Right atrium auricular region (tissue), 2 donors: ENCODE measurements at regions not wholly inside any gene's neighbourhood (a gene's known extent, or its start where the extent isn't known, plus 50 kb on each side); places are given as distances from the start of the nearest gene placed in this dataset.

Experiments
- DNase-seq: peaks from one replicate; pipeline ENCODE4 v3.0.0-alpha.2; 2019; ENCODE audit warnings: low spot score
- H3K27ac ChIP-seq, 2 donors: fragments of 200-600 bp; sonication (generic); 1 replicate in 1 of 2; 2 replicates in 1 of 2; pipeline ENCODE4 v1.5.1; 2016 to 2019
- H3K27me3 ChIP-seq, 2 donors: fragments of 200-600 bp; sonication (generic); one replicate each; pipeline versions ENCODE4 v1.5.1 to v1.6.0; 2017 to 2019
- H3K36me3 ChIP-seq: fragments of 200-600 bp; sonication (generic); one replicate; pipeline ENCODE4 v1.5.1; 2016
- H3K4me1 ChIP-seq, 2 donors: fragments of 200-600 bp; sonication (generic); one replicate each; pipeline versions ENCODE4 v1.5.1 to v1.6.0; 2017 to 2019
- H3K4me3 ChIP-seq, 2 donors: fragments of 200-600 bp; sonication (generic); 1 replicate in 1 of 2; 2 replicates in 1 of 2; pipeline ENCODE4 v1.5.1; 2017 to 2019; ENCODE audit warnings: mild to moderate bottlenecking in 1 of 2, moderate library complexity in 1 of 2
- H3K9me3 ChIP-seq, 2 donors: fragments of 200-600 bp; sonication (generic); one replicate each; pipeline ENCODE4 v1.5.1; 2019
- TF ChIP-seq, protein P1 (sequence below), 2 donors: fragments of 200-600 bp; sonication (generic); IDR thresholded peaks; one replicate each; pipeline ENCODE4 v1.5.1; 2019; ENCODE audit warnings: antibody characterized with exemption in 2 of 2

DNA sequence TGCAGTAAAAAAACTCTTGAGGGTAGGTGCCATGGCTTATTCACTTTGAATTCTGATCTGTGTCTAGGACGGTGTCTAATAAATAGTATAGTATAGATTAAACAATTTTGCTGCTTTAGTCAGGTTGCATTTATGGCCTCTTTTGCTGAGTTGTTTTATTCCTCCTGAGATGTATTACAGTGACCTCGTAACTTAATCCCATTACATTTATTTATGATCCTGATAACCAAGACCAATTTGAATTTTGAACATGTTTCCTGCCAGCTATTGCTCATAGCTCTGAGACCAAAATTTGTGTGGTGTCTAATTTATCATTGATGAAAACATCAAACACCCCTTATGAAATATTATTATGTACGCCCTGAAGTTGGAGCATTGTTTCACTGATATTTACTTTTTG lies 381.9 kb upstream of the SEMA3C start:
- no peak overlapping the region for H3K4me3 ChIP-seq
- DNase-seq: no peak
- TF ChIP-seq, protein P1, sequence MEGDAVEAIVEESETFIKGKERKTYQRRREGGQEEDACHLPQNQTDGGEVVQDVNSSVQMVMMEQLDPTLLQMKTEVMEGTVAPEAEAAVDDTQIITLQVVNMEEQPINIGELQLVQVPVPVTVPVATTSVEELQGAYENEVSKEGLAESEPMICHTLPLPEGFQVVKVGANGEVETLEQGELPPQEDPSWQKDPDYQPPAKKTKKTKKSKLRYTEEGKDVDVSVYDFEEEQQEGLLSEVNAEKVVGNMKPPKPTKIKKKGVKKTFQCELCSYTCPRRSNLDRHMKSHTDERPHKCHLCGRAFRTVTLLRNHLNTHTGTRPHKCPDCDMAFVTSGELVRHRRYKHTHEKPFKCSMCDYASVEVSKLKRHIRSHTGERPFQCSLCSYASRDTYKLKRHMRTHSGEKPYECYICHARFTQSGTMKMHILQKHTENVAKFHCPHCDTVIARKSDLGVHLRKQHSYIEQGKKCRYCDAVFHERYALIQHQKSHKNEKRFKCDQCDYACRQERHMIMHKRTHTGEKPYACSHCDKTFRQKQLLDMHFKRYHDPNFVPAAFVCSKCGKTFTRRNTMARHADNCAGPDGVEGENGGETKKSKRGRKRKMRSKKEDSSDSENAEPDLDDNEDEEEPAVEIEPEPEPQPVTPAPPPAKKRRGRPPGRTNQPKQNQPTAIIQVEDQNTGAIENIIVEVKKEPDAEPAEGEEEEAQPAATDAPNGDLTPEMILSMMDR (IDR thresholded peaks at IDR 0.05): no peak
- H3K9me3 ChIP-seq: no peaks in the 10 kb centered on the region
- H3K36me3 ChIP-seq: no peaks in the 10 kb centered on the region
- no peak overlapping the region for H3K27ac ChIP-seq
- peaks cover 0 to 8% of the 10 kb centered on the region in 2 donors for H3K4me1 ChIP-seq
- H3K27me3 ChIP-seq: no peaks in the 10 kb centered on the region

DNA sequence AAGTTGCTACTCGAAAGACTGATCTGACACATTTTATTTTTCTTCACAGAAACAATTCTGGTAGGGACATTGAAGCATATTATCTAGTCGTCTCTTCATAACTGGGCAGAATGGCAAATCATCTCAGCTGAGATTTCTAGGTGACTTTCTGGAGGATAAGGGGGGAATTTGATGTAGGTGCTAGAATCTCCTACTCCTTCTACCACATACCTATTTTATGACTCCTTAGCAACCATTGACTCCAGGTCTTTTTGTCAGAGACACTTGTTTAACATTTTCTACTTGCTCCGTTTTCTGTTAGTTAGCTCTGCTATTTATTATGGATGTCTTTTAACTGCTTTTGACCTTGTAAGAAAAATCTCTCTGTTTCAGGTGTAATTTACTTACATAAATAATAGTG lies 380.9 kb upstream of the SEMA3C start:
- Histone ChIP-seq H3K4me1 (peaks cover 0 to 8% of the 10 kb centered on the region in 2 donors), H3K27me3 (no peaks in the 10 kb centered on the region), H3K4me3 (no peak overlapping the region), H3K9me3 (no peaks in the 10 kb centered on the region), H3K36me3 (no peaks in the 10 kb centered on the region), H3K27ac (no peak overlapping the region)
- no peak for DNase-seq
- TF ChIP-seq, protein P1 (IDR thresholded peaks at IDR 0.05): no peak

DNA sequence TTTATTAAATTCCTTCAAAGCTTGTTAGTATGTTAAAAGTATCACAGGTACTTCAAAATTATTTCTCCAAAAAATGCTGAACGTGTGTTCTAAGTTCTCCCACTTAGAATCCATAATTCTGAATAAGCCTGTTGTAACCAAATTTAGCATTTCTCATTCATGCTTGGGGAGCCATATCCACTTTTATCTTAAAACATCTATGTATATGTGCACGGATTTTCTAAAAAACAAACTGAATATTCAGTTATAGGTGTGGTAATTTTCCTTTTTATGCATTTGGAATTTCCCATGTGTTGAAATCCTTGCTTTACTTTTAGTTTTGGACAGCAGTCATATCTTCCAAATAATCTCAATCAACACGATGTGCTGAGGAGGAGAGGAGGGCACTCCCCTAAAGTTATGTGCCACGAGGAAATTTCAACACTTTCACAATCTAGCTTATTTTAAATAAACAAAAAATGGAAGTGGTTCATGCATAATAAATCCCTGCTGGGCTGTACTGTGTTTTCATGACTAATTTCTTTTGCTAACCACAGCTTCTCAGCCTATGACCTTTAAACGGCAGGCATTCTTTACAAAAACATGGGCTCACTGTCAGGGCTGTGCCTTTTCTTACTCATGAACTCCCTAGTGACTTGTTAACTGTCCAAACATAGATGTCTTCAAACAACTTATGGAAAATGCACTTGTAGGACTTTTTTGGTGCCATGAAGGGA lies 380.3 kb upstream of the SEMA3C start:
- H3K4me1 ChIP-seq: peaks cover 0 to 8% of the 10 kb centered on the region in 2 donors
- H3K27ac ChIP-seq: no peak overlapping the region
- TF ChIP-seq, protein P1 (IDR thresholded peaks at IDR 0.05): no peak
- H3K4me3 ChIP-seq: no peak overlapping the region
- no peaks in the 10 kb centered on the region for H3K27me3 ChIP-seq
- no peaks in the 10 kb centered on the region for H3K36me3 ChIP-seq
- H3K9me3 ChIP-seq: no peaks in the 10 kb centered on the region
- DNase-seq: no peak

DNA sequence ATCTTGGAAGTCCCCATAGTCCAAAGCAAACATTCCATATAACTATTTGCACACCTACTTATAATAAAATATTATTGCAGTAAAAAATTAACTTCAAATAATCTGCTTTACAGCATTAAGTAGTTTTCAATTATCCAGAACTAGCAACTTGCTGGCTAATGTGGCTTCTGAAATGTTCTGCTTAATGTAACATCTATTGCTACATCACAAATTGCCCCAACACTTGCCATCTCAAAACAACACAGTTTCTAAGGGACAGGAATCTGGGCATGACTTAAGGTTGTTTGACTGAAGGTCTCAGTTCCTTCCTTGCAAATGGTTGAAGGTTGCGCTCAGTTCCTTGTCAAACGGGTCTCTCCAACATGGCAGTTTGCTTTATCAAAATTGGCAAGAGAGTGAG lies 378.5 kb upstream of the SEMA3C start:
- H3K27me3 ChIP-seq: no peaks in the 10 kb centered on the region
- H3K4me1 ChIP-seq: peaks cover 0 to 8% of the 10 kb centered on the region in 2 donors
- TF ChIP-seq, protein P1 (IDR thresholded peaks at IDR 0.05): no peak
- no peak overlapping the region for H3K27ac ChIP-seq
- no peak overlapping the region for H3K4me3 ChIP-seq
- H3K9me3 ChIP-seq: no peaks in the 10 kb centered on the region
- H3K36me3 ChIP-seq: no peaks in the 10 kb centered on the region
- no peak for DNase-seq

DNA sequence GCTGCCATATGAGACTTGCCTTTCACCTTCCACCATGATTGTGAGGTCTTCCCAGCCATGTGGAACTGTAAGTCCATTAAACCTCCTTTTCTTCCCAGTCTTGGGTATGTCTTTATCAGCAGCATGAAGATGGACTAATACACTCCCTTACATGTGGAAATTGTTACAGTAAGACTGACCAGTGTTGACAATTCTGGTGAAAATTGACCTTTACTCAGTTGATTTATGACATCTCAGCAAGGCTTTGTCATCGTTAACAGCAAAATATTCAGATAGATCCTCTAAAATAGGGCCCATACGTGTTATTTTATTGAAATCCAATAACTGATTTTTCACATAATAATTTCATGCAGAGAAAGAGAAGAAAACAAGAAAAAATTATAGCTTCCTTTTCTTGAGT lies 377.9 kb upstream of the SEMA3C start:
- Histone ChIP-seq H3K36me3 (no peaks in the 10 kb centered on the region), H3K9me3 (no peaks in the 10 kb centered on the region), H3K27me3 (no peaks in the 10 kb centered on the region), H3K27ac (no peak overlapping the region), H3K4me3 (no peak overlapping the region), H3K4me1 (peaks cover 0 to 8% of the 10 kb centered on the region in 2 donors)
- no peak for DNase-seq
- TF ChIP-seq, protein P1 (IDR thresholded peaks at IDR 0.05): no peak
